ENCODE measurements at regions not wholly inside any gene's neighbourhood (a gene's known extent, or its start where the extent isn't known, plus 50 kb on each side); places are given as distances from the start of the nearest gene placed in this dataset.

GRCh38 chr5:1942158-1942557 lies 59.4 kb upstream of the IRX4 start:
- DNase-seq (ENCODE audit: low spot score) = no peak

GRCh38 chr5:1939256-1939655 lies 56.5 kb upstream of the IRX4 start:
- DNase-seq (ENCODE audit: low spot score) = no peak

GRCh38 chr5:1938310-1939000 lies 55.7 kb upstream of the IRX4 start:
- DNase-seq (ENCODE audit: low spot score) = no peak

- DNase-seq (ENCODE audit: low spot score) = no peak
These were observed 54.9 kb upstream of the IRX4 start for GRCh38 chr5:1937590-1937989.

GRCh38 chr5:1936901-1937300 lies 54.2 kb upstream of the IRX4 start:
- no peak for DNase-seq (ENCODE audit: low spot score)

- no peak for DNase-seq (ENCODE audit: low spot score)
These were observed 53.7 kb upstream of the IRX4 start for GRCh38 chr5:1936413-1936812.

GRCh38 chr5:1934801-1935429 lies 52.2 kb upstream of the IRX4 start:
- no peak for DNase-seq (ENCODE audit: low spot score)

GRCh38 chr5:1934056-1934394 lies 51.3 kb upstream of the IRX4 start:
- DNase-seq (ENCODE audit: low spot score) = no peak

GRCh38 chr5:1933364-1934055 lies 50.8 kb upstream of the IRX4 start:
- no peak for DNase-seq (ENCODE audit: low spot score)

Small RNA genes lying in the stretch of these regions (small RNA-seq; reads per million reads assigned to genes)
- 0 reads per million in 2 experiments for gene AC092266.1
- gene RF00019 = 0 reads per million in 2 experiments
